IMR-90 (cell line): ENCODE measurements at regions not wholly inside any gene's neighbourhood (a gene's known extent, or its start where the extent isn't known, plus 50 kb on each side); places are given as distances from the start of the nearest gene placed in this dataset.

Experiments
- CEBPB ChIP-seq: IDR thresholded peaks from 2 replicates; pipeline ENCODE4 v1.6.1; 2012; ENCODE audit warnings: low read depth, low read length, improper control_type of control experiment
- CTCF ChIP-seq: conservative IDR thresholded peaks from 2 replicates; pipeline ENCODE4 v1.5.1; 2012; ENCODE audit warnings: mild to moderate bottlenecking, low read depth, low read length, improper control_type of control experiment
- MAFK ChIP-seq: IDR thresholded peaks from 2 replicates; pipeline ENCODE4 v1.6.1; 2012; ENCODE audit warnings: low read depth, low read length, improper control_type of control experiment
- NFE2L2 ChIP-seq: fragments of 150-350 bp; IDR thresholded peaks from 2 replicates; pipeline ENCODE4 v1.6.1; 2016; ENCODE audit warnings: low read depth, mild to moderate bottlenecking, low read length
- POLR2A ChIP-seq: IDR thresholded peaks from 2 replicates; pipeline ENCODE4 v1.6.1; 2012; ENCODE audit warnings: mild to moderate bottlenecking, low read depth, low read length
- RAD21 ChIP-seq: IDR thresholded peaks from 2 replicates; pipeline ENCODE4 v1.6.1; 2012; ENCODE audit warnings: low read length, improper control_type of control experiment
- RCOR1 ChIP-seq: IDR thresholded peaks from 2 replicates; pipeline ENCODE4 v1.6.1; 2012; ENCODE audit warnings: mild to moderate bottlenecking, low read length, improper control_type of control experiment; ENCODE audit not compliant: insufficient replicate concordance
- RFX5 ChIP-seq: IDR thresholded peaks from 2 replicates; pipeline ENCODE4 v1.8.0; 2012; ENCODE audit warnings: low read depth, mild to moderate bottlenecking, low read length, moderate library complexity
- SMC3 ChIP-seq: fragments of 150-350 bp; IDR thresholded peaks from 2 replicates; pipeline ENCODE4 v1.6.1; 2016; ENCODE audit warnings: low read depth, mild to moderate bottlenecking, antibody characterized with exemption, low read length, moderate library complexity

- TF ChIP-seq RCOR1, result no peak
- no peak for TF ChIP-seq CTCF
- no peak for TF ChIP-seq CEBPB
- no peak for TF ChIP-seq RFX5
- TF ChIP-seq SMC3, result no peak
- no peak for TF ChIP-seq POLR2A
- TF ChIP-seq RAD21, result no peak
- no peak for TF ChIP-seq NFE2L2
- TF ChIP-seq MAFK, result no peak
Observed at GRCh38 chr3:25952133-25952532, 162.2 kb downstream of the OXSM start.
